IPS DF 6.9 (cell line): ENCODE measurements at regions not wholly inside any gene's neighbourhood (a gene's known extent, or its start where the extent isn't known, plus 50 kb on each side); places are given as distances from the start of the nearest gene placed in this dataset.

Source experiments
- DNase-seq: peaks from one replicate; pipeline ENCODE4 v3.0.0-alpha.2; 2013; ENCODE audit warnings: low read depth, low spot score
- H3K27ac ChIP-seq: one replicate; pipeline ENCODE4 v1.5.1; 2013; ENCODE audit warnings: low read length, control low read depth
- H3K27me3 ChIP-seq: 2 replicates; pipeline ENCODE4 v1.6.1; 2013; ENCODE audit warnings: mild to moderate bottlenecking, low read length; ENCODE audit not compliant: control insufficient read depth, insufficient read depth
- H3K36me3 ChIP-seq: 2 replicates; pipeline ENCODE4 v1.6.1; 2013; ENCODE audit warnings: low read length; ENCODE audit not compliant: control insufficient read depth, insufficient read depth
- H3K4me1 ChIP-seq: 2 replicates; pipeline ENCODE4 v1.6.1; 2013; ENCODE audit warnings: low read length; ENCODE audit not compliant: control insufficient read depth, insufficient read depth
- H3K4me3 ChIP-seq: 2 replicates; pipeline ENCODE4 v1.5.1; 2013; ENCODE audit warnings: mild to moderate bottlenecking, low read length
- H3K9me3 ChIP-seq: 2 replicates; pipeline ENCODE4 v1.6.1; 2013; ENCODE audit warnings: low read length, inconsistent platforms; ENCODE audit not compliant: control insufficient read depth, insufficient read depth
- WGBS: extraction: QIAGEN DNeasy Blood & Tissue Kit; methylation state at CpG from one replicate; pipeline ENCODE4 v1.1.7; 2013; ENCODE audit warnings: mixed read lengths, missing lambda C conversion rate; ENCODE audit not compliant: insufficient read length, insufficient coverage; 5-methylcytosine and 5-hydroxymethylcytosine counted together

- H3K36me3 ChIP-seq = no peaks in the 10 kb centered on the region
- H3K27me3 ChIP-seq = no peaks in the 10 kb centered on the region
- no CpG with 5 or more reads among the region's 2 CpGs for WGBS
- H3K4me1 ChIP-seq = no peaks in the 10 kb centered on the region; the same call in 1 of the 2 replicates
- H3K9me3 ChIP-seq = no peaks in the 10 kb centered on the region
- no peak overlapping the region for H3K4me3 ChIP-seq
- H3K27ac ChIP-seq = no peak overlapping the region
- DNase-seq = no peak
Measured at GRCh38 chr2:19026261-19026660, 332.2 kb downstream of the OSR1 start.

DNA sequence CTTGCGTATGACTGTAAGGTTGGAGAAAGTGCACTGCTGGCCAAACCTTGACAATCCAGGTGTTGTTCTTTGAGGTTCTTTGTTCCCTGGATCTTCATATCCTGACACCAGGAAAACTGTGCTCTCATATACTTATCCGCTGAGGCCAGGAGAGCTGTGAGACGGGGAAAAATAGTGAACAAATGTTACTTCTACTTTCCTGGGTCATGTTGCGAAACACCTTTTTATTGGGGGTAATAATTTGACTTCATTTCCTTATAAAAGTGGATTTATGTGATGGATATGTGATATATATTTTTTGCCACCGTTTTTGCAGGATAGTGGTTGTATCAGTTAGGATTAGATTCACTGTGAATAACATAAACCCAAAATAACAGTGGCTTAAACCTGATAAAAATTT is 336.1 kb downstream of the OSR1 start:
- no peaks in the 10 kb centered on the region for H3K27me3 ChIP-seq
- H3K27ac ChIP-seq = no peak overlapping the region
- no CpG with 5 or more reads among the region's 5 CpGs for WGBS
- H3K4me3 ChIP-seq = no peak overlapping the region
- H3K9me3 ChIP-seq = no peaks in the 10 kb centered on the region
- no peaks in the 10 kb centered on the region for H3K4me1 ChIP-seq
- DNase-seq = no peak
- no peaks in the 10 kb centered on the region for H3K36me3 ChIP-seq

DNA sequence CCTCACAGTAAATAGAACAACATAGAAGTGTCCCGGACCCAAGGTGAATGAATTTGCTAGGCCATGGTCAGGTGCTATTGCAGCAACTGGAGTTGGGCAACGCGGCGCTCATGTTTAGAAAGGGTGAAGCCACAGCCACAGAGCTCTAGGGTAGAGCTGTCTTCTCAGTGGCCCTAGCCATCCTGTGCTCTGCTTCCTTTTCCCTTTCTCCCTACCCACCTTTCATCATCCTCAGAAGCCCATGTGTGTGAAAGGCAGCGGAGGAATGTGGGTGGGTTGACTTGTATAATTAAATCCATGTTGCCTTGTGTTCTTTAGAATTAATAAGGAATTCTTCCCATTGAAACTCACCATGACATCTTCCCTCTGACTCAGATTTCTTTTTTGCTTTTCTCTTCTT is 336.7 kb downstream of the OSR1 start:
- no peaks in the 10 kb centered on the region for H3K27me3 ChIP-seq
- no peaks in the 10 kb centered on the region for H3K4me1 ChIP-seq
- no peak overlapping the region for H3K27ac ChIP-seq
- no peak overlapping the region for H3K4me3 ChIP-seq
- no peaks in the 10 kb centered on the region for H3K36me3 ChIP-seq
- no peak for DNase-seq
- H3K9me3 ChIP-seq = no peaks in the 10 kb centered on the region
- no CpG with 5 or more reads among the region's 5 CpGs for WGBS

DNA sequence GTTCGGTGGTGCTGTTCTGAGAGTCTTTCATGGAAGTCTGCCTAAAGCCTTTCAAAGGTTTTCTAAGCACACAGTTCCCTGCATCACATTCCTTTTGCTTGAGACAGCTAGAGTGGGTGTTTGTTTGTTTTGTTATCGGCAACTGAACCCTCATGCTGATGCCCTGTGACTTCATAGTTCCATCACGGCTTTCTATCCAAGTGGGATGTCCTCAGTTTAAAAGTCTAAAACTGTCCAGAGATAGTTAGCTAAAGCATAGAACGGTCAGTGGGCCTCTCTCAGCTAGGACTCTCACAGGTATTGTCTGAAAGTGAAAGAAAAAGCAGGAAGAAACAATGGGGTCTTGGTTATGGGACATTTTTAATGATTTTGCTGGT is 337.3 kb downstream of the OSR1 start:
- Histone ChIP-seq H3K9me3 (no peaks in the 10 kb centered on the region), H3K4me3 (no peak overlapping the region), H3K4me1 (no peaks in the 10 kb centered on the region), H3K27me3 (no peaks in the 10 kb centered on the region), H3K27ac (no peak overlapping the region), H3K36me3 (no peaks in the 10 kb centered on the region)
- WGBS = no CpG with 5 or more reads among the region's 4 CpGs
- no peak for DNase-seq

DNA sequence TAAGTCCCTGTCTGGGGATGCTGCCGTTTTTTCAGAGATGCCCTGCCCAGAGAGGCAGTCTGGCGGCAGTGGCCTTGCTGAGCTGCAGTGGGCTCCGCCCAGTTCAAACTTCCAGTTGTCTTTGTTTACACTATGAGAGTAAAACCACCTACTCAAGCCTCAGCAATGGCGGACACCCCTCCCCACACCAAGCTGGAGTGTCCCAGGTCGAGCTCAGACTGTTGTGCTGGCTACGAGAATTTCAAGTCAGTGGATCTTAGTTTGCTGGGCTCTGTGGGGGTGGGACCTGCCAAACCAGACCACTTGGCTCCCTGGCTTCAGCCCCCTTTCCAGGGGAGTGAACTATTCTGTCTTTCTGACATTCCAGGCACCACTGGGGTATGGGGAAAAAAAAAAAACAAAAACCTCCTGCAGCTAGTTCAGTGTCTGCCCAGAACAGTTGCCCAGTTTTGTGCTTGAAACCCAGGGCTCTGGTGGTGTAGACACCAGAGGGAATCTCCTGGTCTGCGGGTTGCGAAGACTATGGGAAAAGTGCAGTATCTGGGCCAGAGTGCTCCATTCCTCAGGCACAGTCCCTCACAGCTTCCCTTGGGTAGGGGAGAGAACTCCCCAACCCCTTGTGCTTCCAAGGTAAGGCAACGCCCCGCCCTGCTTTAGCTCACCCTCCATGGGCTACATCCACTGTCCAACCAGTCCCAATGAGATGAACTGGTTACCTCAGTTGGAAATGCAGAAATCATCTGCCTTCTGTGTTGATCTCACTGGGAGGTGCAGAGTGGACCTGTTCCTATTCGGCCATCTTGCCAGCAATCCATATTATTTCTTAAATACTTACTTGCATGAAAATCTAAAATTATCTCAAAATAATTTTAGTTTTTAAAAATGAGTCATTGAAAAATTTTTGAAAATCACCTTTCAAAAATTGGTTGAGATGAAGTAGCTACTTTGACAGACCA is 338.0 kb downstream of the OSR1 start:
- Histone ChIP-seq H3K27ac (no peak overlapping the region), H3K9me3 (no peaks in the 10 kb centered on the region), H3K4me3 (no peak overlapping the region), H3K36me3 (no peaks in the 10 kb centered on the region), H3K4me1 (no peaks in the 10 kb centered on the region), H3K27me3 (no peaks in the 10 kb centered on the region)
- no CpG with 5 or more reads among the region's 11 CpGs for WGBS
- no peak for DNase-seq

GRCh38 chr2:19009510-19009909 is 348.9 kb downstream of the OSR1 start:
- WGBS = 100% methylated on average over 1 of the region's 3 CpGs
- no peak for DNase-seq
- Histone ChIP-seq H3K27ac (no peak overlapping the region), H3K27me3 (no peaks in the 10 kb centered on the region), H3K36me3 (no peaks in the 10 kb centered on the region), H3K4me1 (no peaks in the 10 kb centered on the region), H3K4me3 (no peak overlapping the region), H3K9me3 (no peaks in the 10 kb centered on the region)

- Histone ChIP-seq H3K4me1 (no peaks in the 10 kb centered on the region), H3K27ac (no peak overlapping the region), H3K4me3 (no peak overlapping the region), H3K9me3 (no peaks in the 10 kb centered on the region), H3K27me3 (no peaks in the 10 kb centered on the region), H3K36me3 (no peaks in the 10 kb centered on the region)
- no peak for DNase-seq
Measured at GRCh38 chr2:19003554-19003953, 354.9 kb downstream of the OSR1 start.

DNA sequence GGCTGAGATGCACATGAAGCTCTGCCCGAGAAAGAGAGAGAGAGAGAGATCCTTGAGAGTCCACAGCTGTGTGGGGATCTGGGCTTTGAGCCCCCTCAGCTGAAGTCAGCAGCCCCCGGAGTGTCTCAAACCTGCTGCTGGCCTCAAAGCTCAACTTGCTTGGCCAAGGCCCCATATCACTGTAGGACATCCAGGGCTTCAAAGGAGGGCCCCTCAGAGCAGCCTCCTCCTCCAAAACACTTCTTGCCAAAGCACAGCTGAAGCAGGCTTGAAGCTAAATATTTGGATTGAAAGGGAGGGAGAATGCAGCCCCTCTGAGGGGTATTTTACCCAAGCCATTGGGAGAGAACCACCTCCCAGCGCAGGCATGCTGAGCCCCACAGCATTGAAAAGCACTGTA is 357.6 kb downstream of the OSR1 start:
- no CpG with 5 or more reads among the region's 3 CpGs for WGBS
- H3K27ac ChIP-seq = no peak overlapping the region
- H3K4me1 ChIP-seq = no peaks in the 10 kb centered on the region
- no peaks in the 10 kb centered on the region for H3K36me3 ChIP-seq
- no peaks in the 10 kb centered on the region for H3K27me3 ChIP-seq
- no peak overlapping the region for H3K4me3 ChIP-seq
- H3K9me3 ChIP-seq = no peaks in the 10 kb centered on the region
- no peak for DNase-seq

- Histone ChIP-seq H3K27me3 (no peaks in the 10 kb centered on the region), H3K36me3 (no peaks in the 10 kb centered on the region), H3K4me3 (no peak overlapping the region), H3K9me3 (no peaks in the 10 kb centered on the region), H3K27ac (no peak overlapping the region), H3K4me1 (no peaks in the 10 kb centered on the region)
- no CpG with 5 or more reads among the region's 2 CpGs for WGBS
- no peak for DNase-seq
Measured at GRCh38 chr2:18999198-18999597, 359.2 kb downstream of the OSR1 start.

DNA sequence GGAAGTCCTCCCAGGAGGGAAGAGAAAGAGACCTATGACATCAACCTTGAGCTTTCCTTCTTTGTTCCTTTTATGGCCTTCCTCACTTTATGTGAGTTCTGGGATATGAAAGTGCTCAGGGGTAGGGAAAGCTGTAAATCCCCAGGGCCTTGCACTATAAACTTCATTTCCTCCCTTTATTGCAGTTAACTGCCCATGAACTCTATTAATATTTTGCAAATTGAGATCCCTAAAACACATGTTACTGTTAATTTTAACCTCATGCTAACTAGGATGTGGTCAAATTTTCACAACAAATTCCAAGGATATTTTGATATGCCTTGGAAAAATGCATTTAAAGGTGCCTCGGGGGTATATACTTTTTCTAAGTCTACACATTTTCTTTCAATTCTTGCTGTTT is 359.9 kb downstream of the OSR1 start:
- Histone ChIP-seq H3K27me3 (no peaks in the 10 kb centered on the region), H3K36me3 (no peaks in the 10 kb centered on the region), H3K27ac (no peak overlapping the region), H3K4me3 (no peak overlapping the region), H3K4me1 (no peaks in the 10 kb centered on the region), H3K9me3 (no peaks in the 10 kb centered on the region)
- WGBS = no CpG with 5 or more reads among the region's 1 CpG
- DNase-seq = no peak

- Histone ChIP-seq H3K36me3 (no peaks in the 10 kb centered on the region), H3K27me3 (no peaks in the 10 kb centered on the region), H3K9me3 (no peaks in the 10 kb centered on the region), H3K4me1 (no peaks in the 10 kb centered on the region), H3K4me3 (no peak overlapping the region), H3K27ac (no peak overlapping the region)
- WGBS = no CpG with 5 or more reads among the region's 3 CpGs
- DNase-seq = no peak
Measured at GRCh38 chr2:18993756-18994338, 364.6 kb downstream of the OSR1 start.
